NCI-H1105 treated with DMSO at 0.1 percent for 48 hours (cell line): ENCODE measurements at regions not wholly inside any gene's neighbourhood (a gene's known extent, or its start where the extent isn't known, plus 50 kb on each side); places are given as distances from the start of the nearest gene placed in this dataset.
"Not testable (repeated sequence)": the region's sequence is repeated elsewhere in the genome, so short reads cannot be mapped to it uniquely, and the experiment has no call there.

Experiments used
- DNase-seq: peaks from one replicate; lab custom pipeline; 2025; lab: John Stamatoyannopoulos, UW

DNA sequence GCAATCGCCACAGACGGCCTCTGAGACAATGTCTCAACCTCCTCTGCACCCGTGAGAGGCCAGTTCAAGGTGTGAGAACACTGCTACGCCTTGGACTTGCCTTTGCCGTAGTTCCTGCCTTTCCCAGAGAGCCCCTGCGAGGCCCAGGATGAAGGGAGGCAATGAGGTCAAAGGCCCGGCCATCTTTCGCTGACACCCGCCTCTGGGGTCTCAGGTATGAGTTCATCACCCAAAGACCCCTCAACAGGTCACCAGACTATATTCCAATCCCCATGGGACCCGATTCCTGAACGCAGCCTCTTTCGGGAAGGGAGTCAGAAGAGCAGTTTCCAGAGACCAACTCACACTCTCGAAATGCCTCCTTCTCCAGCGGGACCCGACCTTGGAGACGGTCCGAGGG, 573.5 kb downstream of the KCNJ18 start:
- DNase-seq = no peak

DNA sequence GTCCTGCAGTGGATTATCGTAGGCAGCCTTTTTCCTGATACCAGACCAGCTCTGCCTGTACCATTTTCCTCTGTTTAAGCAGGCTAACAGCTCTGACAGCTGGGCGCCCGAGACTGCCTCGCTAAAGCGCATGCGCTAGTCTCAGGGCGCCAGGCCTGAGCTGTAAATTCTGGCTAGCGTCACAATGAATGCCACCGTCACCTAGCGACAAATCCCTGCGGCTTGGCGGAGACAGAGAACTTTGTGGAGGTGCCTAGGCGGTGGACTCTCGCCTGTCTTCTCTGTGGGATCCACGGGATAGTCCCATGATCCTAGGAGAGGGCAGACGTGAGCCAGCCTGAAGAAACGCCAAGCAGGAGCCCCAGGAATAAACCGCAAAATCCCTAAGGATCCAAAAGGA, 573.9 kb downstream of the KCNJ18 start:
- no peak for DNase-seq

DNA sequence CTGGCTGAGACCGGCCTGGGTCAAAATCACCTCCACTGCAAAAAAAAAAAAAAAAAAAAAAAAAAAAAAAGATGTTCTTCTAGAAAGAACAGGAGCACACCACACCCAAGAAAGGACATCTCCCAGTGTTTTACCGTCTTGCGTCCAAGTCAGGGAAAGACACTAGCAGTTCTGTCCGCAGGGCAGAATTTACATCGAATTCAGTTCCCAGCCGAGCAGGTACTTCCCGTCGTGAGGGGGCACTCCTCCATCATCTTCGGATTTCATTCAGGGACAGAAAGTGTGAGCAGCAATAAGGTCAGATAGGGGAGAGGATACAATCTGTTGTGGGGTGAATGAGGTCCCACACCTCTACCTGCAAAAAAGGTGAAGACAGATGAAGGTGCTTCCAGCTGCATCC, 574.7 kb downstream of the KCNJ18 start:
- no peak for DNase-seq

DNA sequence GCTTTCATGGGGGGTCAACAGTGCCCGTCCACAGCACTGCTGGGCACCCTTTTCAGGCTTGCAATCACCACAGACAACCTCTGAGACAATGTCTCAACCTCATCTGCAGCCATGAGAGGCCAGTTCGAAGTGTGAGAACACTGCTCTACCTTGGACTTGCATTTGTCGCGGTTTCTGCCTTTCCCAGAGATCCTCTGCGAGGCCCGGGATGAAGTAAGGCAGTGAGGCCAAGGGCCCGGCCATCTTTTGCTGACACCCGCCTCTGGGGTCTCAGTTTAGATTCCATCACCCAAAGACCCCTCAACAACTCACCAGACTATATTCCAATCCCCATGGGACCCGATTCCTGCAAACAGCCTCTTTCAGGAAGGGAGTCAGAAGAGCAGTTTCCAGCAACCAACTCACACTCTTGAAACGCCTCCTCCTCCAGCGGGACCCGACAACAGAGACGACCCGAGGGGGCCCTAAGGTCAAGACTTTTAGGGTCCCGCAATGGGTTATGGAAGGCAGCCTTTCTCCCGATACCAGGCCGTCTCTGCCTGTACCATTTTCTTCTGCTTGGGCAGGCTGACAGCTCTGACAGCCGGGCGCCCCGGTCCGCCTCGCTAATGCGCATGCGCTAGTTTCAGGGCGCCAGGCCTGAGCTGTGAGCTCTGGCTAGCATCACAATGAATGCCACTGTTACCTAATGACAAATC, 576.0 kb downstream of the KCNJ18 start:
- DNase-seq = no peak

DNA sequence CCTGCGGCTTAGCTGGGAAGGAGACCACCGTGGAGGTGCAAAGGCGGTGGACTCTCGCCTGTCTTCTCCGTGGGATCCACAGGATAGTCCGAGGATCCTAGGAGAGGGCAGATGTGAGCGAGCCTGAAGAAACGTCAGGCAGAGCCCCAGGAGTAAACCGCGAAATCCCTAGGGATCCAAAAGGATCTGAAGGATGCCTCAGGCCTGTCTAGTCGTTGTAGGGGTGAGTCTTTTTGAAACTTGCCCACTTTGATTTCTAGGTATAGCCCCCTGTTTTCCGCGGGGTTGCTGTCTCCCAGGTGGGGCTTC, 576.5 kb downstream of the KCNJ18 start:
- DNase-seq = no peak

DNA sequence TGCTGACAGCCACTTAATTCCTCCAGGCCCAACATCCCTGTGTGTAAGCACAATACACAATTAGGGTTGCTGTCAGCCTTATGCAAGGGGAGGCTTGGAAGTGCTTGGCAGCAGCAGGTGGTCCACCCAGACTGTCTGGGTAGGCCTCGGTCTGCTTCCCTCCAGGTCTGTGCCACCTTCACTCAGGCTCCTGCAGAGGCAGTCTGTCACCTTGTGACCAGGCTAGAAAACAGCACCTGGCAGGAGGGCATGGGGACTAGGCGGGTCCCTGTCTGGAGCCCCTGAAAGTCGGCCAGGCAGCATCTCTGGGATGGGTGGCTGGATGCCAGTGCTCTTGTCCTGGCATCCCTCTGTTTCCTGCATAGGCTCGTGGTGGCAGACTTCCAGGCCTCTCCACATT, 578.1 kb downstream of the KCNJ18 start:
- DNase-seq = no peak

DNA sequence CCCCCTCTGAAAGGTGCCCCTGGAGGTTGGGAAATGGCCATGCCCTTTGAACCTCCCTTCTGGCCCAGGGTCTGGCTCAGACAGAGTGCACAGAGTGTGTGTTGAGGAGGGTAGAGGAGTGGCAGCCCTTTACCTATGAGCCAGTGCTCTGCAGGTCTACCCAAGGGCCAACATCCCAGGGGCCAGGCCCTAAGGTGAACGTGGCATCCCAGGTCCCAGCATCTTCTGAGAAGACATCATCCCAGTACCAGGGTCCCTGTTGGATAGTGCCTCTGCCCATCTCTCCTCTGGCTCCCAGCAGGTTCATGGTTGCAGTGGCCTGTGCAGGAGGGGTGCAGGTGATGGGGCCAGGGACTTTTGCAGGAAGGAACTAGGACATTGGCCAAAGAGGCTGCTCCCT, 578.5 kb downstream of the KCNJ18 start:
- DNase-seq = not testable (repeated sequence)

DNA sequence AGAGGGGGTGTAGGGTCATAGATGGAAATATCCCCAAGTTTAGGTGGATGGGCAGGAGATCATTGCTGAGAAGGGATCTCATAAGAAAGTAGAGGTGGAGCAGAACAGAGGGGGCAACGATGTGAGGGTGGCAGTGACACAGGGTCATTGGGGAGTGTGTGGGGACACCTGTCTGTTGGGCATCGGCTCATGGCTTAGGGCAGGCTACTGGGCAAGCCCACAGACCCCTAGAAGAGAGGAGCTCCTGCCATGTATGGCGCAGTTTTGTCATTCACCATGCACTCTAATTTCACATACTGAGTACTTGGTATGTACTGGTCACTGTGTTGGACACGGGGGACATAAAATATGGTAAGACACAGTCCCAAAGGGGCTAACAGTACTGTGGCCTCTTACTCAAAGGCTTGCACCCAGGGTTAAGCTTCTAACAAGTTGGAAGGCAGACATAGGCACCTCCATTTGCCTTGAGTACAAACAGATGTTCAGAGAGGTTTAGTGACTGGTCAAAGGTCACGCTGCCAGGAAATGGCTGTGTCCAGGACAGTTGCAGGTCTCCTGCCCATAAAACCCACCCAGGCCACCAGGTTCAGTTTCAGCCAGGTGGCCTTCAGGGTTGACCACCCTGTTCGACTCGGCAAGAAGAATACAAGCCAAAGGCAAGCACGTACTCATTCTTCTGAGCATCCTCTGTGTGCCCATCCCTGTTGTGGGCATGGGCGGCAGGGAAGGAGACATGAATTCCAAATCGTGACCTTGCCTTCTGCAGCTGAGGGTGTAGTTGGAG, 580.2 kb downstream of the KCNJ18 start:
- no peak for DNase-seq

DNA sequence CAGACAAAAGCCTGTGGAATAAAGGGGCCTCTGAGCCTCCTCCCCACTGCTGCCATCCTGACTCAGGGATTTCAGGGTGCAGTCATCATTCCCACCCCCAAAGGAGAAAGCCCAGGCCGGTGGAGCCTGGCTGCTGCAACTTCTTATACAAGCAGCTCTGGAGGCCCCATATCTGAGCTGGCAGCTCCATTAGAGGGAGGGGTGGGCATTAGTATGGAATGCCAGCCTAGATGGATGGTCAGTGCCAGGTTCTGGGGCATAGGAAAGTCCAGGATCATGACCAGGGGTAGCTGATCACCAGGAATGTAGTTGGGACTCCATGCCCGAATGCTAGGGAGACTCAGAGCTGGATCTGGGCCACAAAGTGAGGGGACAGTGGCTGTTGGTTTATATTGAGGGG, 581.0 kb downstream of the KCNJ18 start:
- DNase-seq = no peak

DNA sequence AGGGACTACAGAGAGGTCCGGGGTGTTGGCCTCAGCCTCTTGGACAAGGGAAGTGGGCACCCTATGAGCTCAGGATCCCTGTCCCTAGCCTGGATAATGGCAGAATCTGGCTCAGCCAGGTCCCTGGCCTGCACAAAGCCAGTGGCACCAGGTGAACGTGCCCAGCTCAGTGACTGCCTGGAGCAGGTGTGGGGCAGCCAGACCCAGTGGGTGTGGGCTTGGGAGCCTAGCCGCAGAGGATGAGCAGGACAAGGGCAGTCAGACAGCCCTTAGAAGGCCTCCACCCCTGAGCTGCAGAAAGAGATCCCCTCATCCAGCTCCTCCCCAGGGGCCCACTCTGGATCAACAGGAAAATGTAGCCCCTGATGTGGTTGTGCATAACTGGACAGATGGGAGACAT, 585.3 kb downstream of the KCNJ18 start:
- DNase-seq = no peak

DNA sequence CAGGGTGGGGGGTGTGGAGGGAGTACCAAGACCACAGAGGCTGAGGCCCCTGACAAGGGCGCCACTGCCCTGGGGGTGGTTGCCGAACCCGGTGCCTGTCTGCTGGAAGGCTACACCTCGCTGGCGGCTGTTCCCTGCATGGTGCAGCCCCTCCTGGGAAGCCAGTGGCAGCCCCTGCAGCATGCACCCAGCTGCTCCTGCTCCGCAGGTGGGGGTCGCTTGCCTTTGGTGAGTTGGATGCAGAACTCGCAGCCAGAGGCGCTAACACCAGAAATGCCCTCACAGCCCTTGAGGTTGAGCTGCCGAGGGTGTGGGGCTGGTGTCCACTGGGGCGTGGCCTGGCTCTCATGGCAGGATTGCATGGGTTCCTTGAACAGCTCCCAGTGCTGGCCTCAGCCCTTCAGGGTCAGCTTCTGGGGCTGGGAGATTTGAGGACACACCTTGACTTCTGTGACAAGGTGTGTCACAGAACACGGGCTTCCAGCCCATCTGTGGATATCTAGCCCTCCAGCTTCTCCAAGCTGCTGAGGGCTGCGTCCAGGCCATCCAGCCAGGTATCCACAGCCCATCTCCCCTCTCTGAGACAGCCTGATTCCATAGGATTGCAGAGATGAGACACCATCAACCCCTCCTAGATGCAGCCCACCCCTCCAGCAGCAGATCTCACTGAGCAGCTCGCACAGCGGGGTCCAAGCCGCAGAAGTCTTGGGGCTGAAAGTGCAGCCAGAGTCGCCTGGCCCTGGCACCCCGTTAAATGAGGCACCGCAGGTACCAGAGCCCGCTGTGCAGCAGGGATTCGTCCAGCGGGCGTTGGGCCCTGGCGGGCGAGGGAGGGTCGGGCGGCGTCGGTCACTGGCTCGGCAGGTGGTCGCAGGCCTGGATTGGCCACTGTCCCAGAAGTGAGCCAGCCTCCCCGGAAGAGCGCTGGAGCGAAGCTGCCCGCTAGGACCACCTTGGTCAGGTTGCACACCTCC, 586.3 kb downstream of the KCNJ18 start:
- no peak for DNase-seq

DNA sequence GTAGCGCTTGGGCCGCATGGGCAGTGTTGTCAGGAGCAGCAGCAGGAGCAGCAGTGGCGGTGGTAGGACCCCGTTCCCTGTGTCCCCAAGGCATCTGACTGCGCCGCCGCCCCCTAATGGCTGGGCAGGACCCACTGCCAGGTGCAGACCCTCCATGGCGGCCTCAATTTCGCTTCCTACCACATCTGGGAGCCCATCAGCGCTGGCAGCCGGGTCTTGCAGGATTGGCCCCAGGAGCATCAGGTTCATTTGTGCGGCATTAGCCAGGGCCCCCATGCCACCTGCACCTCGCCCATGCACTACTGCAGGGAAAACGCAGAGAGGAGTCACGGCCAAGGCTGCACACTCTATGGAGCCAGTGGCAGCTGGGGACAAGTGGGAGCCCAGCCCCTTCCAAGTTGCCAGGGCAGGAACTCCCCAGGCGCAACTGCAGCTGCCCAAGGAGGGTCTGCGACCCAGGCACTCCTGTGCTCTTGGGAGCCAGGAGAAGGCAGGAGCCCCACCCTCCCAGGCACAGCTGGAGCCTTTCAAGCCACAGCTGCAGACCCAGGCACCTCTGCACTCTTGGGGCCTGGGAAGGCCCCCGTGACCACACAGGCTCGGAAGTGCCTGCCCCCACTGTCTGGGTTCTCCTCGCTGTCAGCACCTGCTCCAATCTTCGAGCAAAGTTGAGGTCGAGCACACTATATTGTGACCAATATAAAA, 594.2 kb downstream of the KCNJ18 start:
- no peak for DNase-seq

DNA sequence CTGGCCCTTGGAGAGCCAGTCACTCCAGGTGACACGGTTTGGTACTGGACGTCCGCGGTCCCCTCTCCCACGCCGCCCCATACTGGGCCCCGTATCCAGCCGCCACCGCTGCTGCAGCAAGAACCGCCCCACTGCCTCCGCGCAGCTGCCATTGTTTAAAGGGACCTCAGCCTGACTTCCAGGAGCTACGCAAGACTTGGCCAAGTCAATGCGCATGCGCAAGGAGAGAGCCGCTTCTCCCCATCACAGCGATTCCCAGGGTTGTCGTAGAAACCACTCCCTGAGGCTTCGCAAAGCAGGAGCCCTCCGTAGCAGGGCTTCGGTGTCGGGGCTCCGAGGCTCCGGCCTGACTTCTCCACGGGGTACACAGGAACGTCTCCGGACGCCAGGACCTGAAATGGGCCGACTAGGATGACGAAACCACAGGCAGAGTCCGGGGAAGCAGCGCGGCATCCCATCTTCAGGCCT, 606.2 kb downstream of the KCNJ18 start:
- DNase-seq = not testable (repeated sequence)

DNA sequence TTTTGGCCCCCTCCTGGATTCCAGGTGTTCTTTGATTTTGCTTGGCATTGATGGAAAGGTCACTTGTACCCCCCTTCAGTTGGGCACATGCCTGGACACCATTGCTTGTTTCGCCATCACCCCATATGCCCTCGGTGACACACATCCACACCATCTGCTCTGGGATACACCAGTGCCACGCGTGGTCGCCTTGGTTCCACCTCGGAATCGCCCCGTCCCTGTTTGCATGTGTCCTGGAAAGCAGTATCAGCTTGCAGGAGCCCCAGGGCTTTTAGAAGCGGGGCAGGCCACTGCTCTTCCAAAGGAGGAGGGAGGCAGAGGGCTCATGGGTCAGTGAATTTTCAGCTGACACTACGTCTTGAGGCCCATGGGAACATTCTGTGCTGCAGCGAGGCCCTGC, 607.9 kb downstream of the KCNJ18 start:
- DNase-seq = no peak

DNA sequence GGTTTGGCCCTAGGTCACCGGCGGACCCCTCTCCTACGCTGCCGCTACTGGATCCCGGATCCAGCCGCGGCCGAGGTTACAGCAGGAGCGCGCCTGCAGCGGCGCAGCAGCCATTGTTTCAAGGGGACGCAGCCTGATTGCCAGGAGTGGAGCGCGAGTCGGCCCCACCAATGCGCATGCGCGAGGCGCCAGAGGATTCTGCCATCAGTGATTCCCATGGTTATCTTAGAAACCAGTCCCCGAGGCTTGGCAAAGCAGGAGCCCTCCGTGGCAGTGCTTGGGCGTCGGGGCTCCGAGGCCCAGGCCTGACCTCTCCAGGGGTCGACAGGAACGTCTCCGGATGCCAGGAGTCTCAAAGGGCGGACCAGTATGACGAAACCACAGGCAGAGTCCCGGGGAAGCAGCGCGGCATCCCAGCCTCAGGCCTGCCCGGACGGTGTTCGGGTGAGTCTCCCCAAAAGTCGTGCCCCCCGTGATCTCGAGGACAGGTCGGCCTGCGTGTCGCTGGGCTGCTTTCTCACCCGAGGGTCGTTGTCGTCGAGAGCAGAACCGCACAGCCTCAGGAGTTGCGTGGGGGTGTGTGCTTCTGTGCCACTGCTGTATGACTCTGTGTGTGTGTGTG, 608.5 kb downstream of the KCNJ18 start:
- DNase-seq = no peak

DNA sequence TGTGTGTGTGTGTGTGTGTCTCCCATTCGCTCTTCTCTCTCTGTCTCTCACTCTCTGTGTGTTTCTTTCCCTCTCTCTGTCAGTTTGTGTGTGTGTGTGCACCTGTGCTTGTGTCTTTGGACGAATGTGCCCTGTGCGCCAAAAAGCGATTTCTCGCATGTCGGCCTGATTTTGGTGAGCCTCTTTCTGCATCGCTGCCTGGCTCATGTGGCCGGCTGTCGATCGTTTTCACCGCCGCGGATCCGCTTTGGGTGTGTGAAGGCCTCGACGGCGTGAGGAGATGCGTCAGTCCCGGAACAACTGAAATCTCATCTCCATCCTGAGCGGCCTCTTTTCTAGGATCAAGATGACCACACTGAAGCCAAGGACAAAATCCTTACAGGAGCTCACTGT, 609.0 kb downstream of the KCNJ18 start:
- no peak for DNase-seq

DNA sequence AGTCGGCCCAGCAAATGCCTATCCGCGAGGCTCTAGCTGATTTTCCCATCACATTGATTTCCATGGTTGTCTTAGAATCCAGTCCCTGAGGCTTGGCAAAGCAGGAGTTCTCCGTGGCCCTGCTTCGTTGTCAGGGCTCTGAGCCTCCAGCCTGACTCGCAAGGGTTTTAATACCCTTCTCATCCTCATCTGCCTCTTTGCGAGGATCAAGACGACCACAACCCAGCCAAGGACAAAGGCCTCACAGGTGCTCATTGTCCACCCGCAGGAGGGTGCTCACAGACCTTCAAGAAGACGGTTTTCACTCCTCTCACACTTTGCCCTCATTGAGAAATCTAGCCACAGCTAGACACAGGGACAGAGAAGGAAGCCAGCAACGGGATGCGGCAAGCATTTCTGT, 610.8 kb downstream of the KCNJ18 start:
- no peak for DNase-seq

DNA sequence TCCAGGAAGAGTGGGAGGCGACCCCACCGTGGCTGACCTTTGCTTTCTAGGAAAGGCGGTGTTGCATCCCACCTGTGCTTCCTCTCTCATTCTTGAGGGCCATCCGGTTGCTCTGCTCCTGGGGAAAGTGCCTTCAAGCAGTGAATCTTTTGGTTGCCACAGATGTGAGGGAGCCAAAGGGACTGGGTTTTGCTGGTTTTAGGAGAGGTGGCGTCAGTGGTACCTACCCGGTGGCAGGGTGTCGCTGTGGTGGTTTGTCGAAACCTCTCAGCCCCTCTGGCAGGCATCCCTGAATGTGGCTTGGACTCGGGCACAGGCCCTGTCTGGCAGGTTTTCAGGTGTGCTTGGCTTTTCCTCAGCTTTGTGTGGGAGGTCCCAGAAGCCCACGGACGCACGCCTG, 611.5 kb downstream of the KCNJ18 start:
- no peak for DNase-seq

DNA sequence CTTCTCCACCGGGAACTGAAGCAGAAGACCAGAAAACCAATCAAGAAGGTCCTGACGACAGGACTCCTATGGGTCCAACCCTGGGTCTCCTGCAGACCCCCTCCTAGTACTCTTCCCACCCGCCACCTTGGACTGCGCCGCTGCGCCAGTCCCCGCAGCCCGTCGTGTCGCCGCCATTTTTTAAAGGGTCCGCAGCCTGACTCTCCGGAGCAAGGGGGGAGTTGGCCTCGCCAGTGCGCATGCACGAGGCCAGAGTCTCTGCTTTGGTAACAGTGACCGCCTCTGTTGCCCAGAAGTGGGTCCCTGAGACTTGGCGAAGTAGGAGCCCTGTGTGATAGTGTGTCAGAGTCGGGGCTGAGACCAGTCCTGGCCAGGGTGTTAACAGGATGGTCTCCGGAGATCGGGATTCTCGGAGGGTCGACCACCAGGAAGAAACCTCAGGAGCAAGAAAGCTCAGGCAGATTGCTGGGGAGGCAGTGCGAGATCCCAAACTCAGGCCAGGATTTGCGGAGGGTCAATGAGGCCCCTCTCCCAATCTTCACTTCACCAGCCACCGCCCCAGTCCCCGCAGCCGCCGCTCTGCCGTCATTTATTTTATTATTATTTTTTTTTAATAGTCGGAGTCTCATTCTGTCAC, 612.5 kb downstream of the KCNJ18 start:
- DNase-seq = no peak

DNA sequence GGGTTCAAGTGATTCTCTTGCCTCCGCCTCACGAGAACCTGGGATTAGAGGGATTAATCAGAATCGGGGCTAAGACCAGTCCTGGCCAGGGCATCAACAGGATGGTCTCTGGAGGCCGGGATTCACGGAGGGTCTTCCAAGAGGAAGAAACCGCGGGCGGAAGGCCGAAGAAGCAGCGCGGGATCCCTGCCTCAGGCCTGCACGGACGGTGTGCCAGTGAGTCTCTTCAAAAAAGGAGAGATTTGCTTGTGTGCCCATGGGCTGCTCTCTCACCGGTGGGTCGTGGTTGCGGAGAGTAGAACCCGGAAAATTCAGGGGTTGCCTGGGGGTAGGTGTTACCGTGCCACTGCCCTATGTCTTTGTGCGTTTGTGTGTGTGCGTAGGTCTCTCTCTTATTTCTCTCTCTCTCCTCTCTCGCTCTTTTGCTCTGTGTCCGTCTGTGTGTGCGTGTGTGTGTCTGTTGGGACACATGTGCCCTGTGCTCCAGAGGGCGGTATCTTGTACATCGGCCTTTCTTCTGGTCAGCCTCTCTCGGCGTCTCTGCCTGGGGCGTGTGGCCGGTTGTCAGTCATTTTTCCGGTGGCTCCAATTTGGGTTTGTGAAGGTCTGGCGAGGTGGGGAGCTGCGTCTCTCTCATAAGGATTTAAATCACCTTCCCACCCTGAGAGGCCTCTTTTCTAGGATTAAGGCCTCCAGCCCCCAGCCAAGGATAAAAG, 613.2 kb downstream of the KCNJ18 start:
- no peak for DNase-seq
